Keratinocyte (primary cell): ENCODE measurements at regions not wholly inside any gene's neighbourhood (a gene's known extent, or its start where the extent isn't known, plus 50 kb on each side); places are given as distances from the start of the nearest gene placed in this dataset.

Experiments
- DNase-seq: peaks from one replicate; pipeline ENCODE4 v3.0.0-alpha.2; 2011; ENCODE audit warnings: low read depth, missing footprints, low spot score
- FAIRE-seq: peaks from 2 replicates; lab custom pipeline; 2011; peaks lifted over from hg19 to GRCh38; lab: Jason Lieb, UNC
- H2AFZ ChIP-seq: 2 replicates; pipeline ENCODE4 v1.6.0; 2012; ENCODE audit warnings: low read length, control low read depth, inconsistent platforms; ENCODE audit not compliant: control insufficient read depth
- H3K27ac ChIP-seq: 2 replicates; pipeline ENCODE4 v1.5.1; 2011; ENCODE audit warnings: low read length; ENCODE audit not compliant: control insufficient read depth, insufficient read depth
- H3K27me3 ChIP-seq: 3 replicates; pipeline ENCODE4 v1.6.0; 2011; ENCODE audit warnings: low read length; ENCODE audit not compliant: control insufficient read depth, insufficient read depth; ENCODE audit errors: extremely low read depth
- H3K36me3 ChIP-seq, 2 experiments: 2 replicates in 1 of 2; 3 replicates in 1 of 2; pipeline ENCODE4 v1.5.1; 2011; ENCODE audit warnings: low read length in 2 of 2, mild to moderate bottlenecking in 1 of 2; ENCODE audit not compliant: control insufficient read depth in 2 of 2, insufficient read depth in 2 of 2; ENCODE audit errors: extremely low read depth in 1 of 2
- H3K4me1 ChIP-seq: 3 replicates; pipeline ENCODE4 v1.5.1; 2011; ENCODE audit warnings: low read length; ENCODE audit not compliant: control insufficient read depth, insufficient read depth; ENCODE audit errors: extremely low read depth
- H3K4me2 ChIP-seq: 3 replicates; pipeline ENCODE4 v1.6.0; 2011; ENCODE audit warnings: low read depth, low read length; ENCODE audit not compliant: control insufficient read depth, insufficient read depth; ENCODE audit errors: extremely low read depth
- H3K4me3 ChIP-seq, 3 experiments: fragments of 200-600 bp in 1 of 3; sonication (generic) in 1 of 3; 2 replicates in 2 of 3; 3 replicates in 1 of 3; pipeline ENCODE4 v1.5.1; 2011 to 2016; ENCODE audit warnings: low read length in 3 of 3, mild to moderate bottlenecking in 3 of 3, control low read depth in 2 of 3, inconsistent platforms in 1 of 3, low read depth in 1 of 3, mixed read lengths in 1 of 3, mixed run types in 1 of 3, moderate library complexity in 1 of 3; ENCODE audit not compliant: control insufficient read depth in 2 of 3, insufficient read depth in 2 of 3; ENCODE audit errors: extremely low read depth in 1 of 3
- H3K79me2 ChIP-seq: 2 replicates; pipeline ENCODE4 v1.6.0; 2012; ENCODE audit warnings: low read length; ENCODE audit not compliant: control insufficient read depth, insufficient read depth
- H3K9ac ChIP-seq: 3 replicates; pipeline ENCODE4 v1.6.0; 2011; ENCODE audit warnings: low read length; ENCODE audit not compliant: control insufficient read depth, insufficient read depth; ENCODE audit errors: extremely low read depth
- H3K9me1 ChIP-seq: 3 replicates; pipeline ENCODE4 v1.6.0; 2011; ENCODE audit warnings: low read length; ENCODE audit not compliant: control insufficient read depth, insufficient read depth; ENCODE audit errors: extremely low read depth
- H3K9me3 ChIP-seq: 2 replicates; pipeline ENCODE4 v1.5.1; 2012; ENCODE audit warnings: low read depth, low read length; ENCODE audit not compliant: control insufficient read depth
- H4K20me1 ChIP-seq: 3 replicates; pipeline ENCODE4 v1.6.0; 2011; ENCODE audit warnings: low read length; ENCODE audit not compliant: control insufficient read depth, insufficient read depth; ENCODE audit errors: extremely low read depth
- CTCF ChIP-seq, 3 experiments: IDR thresholded peaks in 1 of 3; conservative IDR thresholded peaks in 1 of 3; optimal IDR thresholded peaks in 1 of 3; 2 replicates in 2 of 3; 3 replicates in 1 of 3; pipeline versions ENCODE3 to v1.5.1; 2011; ENCODE audit warnings: low read length in 3 of 3, mild to moderate bottlenecking in 3 of 3, moderate library complexity in 2 of 3, control low read depth in 1 of 3, inconsistent platforms in 1 of 3; ENCODE audit not compliant: insufficient read depth in 2 of 3; ENCODE audit errors: extremely low read depth in 1 of 3
- EZH2 ChIP-seq: IDR thresholded peaks from one replicate; pipeline ENCODE4 v1.6.1; 2012; ENCODE audit warnings: inconsistent platforms, mild to moderate bottlenecking, low read length, moderate library complexity
- dilution Hi-C: fragments of 300-500 bp; cut with MboI; formaldehyde crosslinking; loops from one replicate; pipeline ENCODE4 v1.7.0; 2020; ENCODE audit warnings: low sequenced_read_pairs; ENCODE audit not compliant: extremely low pct_ligation_motif_present

DNA sequence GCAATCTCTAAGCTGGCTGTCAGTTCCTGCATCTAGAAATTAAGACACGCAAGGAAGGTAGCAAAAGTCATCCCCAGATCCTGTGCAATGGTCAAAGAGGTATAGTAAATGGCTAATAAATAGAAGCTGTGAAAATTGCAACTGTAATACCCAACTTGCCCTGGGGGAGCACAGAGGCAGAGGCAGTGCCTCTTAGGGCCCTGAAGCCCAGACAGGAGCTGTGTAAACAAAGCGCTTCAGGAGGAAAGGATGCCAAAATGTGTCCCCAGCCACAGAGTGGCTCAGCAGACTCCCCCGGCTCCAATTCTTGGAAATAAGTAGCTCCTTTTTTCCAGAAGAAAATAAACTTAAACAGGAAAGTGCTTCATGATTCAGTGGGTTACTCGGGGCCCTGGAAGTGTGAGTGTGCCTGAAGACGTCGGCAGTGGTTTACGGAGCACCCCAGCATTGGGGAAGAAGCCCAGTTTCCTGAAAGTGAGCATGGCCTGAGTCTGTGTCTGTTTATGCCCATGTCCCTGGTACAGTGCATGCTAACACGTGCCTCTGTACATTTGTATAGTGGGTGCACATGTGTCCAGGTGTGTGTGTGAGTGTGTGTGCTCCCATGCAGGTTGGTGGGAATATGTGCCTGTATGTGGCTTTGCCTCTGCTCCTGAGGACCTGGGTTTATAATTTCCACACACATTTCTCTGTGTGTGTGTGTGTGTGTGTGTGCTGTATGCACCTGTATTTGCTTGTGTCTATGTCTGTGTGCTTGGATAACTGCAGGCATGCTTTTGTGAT is 246.7 kb downstream of the MAFB start:
- H3K4me3 ChIP-seq, result no peak overlapping the region
- no peaks in the 10 kb centered on the region for H3K36me3 ChIP-seq
- H4K20me1 ChIP-seq, result no peaks in the 10 kb centered on the region
- H3K9me1 ChIP-seq, result no peaks in the 10 kb centered on the region
- H3K9ac ChIP-seq, result no peak overlapping the region
- dilution Hi-C loops, result no loop called here
- no peaks in the 10 kb centered on the region for H3K4me1 ChIP-seq
- no peaks in the 10 kb centered on the region for H3K9me3 ChIP-seq
- DNase-seq, result no peak
- H2AFZ ChIP-seq, result no peak overlapping the region
- no peak for FAIRE-seq
- H3K27ac ChIP-seq, result no peak overlapping the region
- H3K79me2 ChIP-seq, result no peaks in the 10 kb centered on the region
- H3K4me2 ChIP-seq, result no peak overlapping the region
- H3K27me3 ChIP-seq, result no peaks in the 10 kb centered on the region
- TF ChIP-seq CTCF (optimal IDR thresholded peaks at IDR 0.05 in 1 of 3, IDR thresholded peaks at IDR 0.05 in 1 of 3, conservative IDR thresholded peaks at IDR 0.05 in 1 of 3; ENCODE audit: extremely low read depth in 1 of 3, insufficient read depth in 2 of 3, low read length in 3 of 3), result peak in 1 of 3 experiments; percentile 30
- TF ChIP-seq EZH2, result no peak

DNA sequence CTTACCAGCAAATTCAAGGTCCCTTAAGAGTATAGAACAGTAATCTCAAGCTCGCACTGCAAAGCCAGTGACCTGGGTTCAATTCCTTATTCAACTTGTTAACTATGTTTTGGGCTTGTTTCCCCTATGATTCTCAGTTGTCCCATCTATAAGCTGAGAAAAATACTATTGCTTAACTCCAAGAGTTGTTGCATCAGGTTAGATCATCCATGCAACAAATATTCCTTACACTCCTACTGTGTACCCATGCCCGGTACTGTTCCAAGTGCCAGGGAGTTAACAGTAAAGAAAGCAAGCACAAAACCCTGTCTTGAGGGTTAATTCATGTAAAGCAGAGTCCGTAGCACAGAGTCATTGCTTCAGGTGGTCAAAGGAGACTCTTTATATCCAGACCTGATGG is 247.3 kb downstream of the MAFB start:
- Histone ChIP-seq H3K9me3 (no peaks in the 10 kb centered on the region), H3K4me3 (no peak overlapping the region), H3K9me1 (no peaks in the 10 kb centered on the region), H2AFZ (no peak overlapping the region), H3K79me2 (no peaks in the 10 kb centered on the region), H3K4me1 (no peaks in the 10 kb centered on the region), H3K27me3 (no peaks in the 10 kb centered on the region), H3K9ac (no peak overlapping the region), H3K36me3 (no peaks in the 10 kb centered on the region), H3K27ac (no peak overlapping the region), H3K4me2 (no peak overlapping the region), H4K20me1 (no peaks in the 10 kb centered on the region)
- dilution Hi-C loops, result no loop called here
- DNase-seq (no peak), FAIRE-seq (no peak)
- TF ChIP-seq EZH2 (no peak), CTCF (optimal IDR thresholded peaks at IDR 0.05 in 1 of 3, IDR thresholded peaks at IDR 0.05 in 1 of 3, conservative IDR thresholded peaks at IDR 0.05 in 1 of 3; ENCODE audit: extremely low read depth in 1 of 3, insufficient read depth in 2 of 3, low read length in 3 of 3) (no peak)
